NCI-H69 (cell line): ENCODE measurements at regions not wholly inside any gene's neighbourhood (a gene's known extent, or its start where the extent isn't known, plus 50 kb on each side); places are given as distances from the start of the nearest gene placed in this dataset.
"Not testable (repeated sequence)": the region's sequence is repeated elsewhere in the genome, so short reads cannot be mapped to it uniquely, and the experiment has no call there.

Experiments used
- DNase-seq: peaks from one replicate; lab custom pipeline; 2025; lab: John Stamatoyannopoulos, UW

DNA sequence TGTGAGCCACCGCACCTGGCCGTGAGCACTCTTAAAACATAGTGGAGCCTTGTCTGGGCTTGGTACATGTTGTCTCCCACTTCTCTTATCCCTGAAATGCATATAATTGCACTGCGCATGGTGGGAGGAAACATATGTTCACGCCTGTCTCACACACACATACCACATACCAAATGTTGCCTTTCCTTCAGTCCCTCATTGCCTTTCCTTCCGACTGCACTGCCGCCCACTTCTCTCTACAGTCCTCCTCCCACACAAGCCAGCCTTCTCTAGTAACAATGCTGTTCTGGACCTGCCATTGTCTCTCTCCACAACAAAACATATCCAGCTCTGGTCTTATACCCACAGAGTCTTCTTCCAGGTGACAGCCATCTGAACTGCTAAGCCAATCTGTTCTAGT is 88.3 kb upstream of the PTHLH start:
- no peak for DNase-seq

DNA sequence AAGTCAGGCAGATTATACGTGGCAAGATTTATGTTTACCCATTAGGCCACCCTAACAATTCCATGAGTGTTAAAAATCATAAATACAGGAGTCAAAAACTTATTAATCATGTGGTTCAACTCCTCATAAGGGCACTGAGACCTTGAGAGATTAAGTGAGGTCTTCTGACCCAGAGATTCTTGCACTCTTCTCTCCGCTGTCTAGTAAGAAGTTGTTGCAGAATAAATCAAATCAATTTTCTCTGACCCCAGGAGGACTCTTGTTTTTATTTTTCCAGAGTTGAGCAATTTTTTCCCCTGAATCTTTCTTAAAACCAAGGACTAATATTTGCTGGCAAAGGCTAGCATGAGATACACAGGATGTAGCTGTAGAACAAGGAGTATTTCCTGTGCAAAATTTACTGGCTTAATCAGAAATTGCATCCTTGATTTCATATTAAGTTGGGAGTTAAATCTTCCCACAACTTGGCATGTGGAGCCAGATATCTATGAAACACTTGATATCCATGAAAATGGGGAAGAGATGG is 90.9 kb upstream of the PTHLH start:
- DNase-seq, result no peak

DNA sequence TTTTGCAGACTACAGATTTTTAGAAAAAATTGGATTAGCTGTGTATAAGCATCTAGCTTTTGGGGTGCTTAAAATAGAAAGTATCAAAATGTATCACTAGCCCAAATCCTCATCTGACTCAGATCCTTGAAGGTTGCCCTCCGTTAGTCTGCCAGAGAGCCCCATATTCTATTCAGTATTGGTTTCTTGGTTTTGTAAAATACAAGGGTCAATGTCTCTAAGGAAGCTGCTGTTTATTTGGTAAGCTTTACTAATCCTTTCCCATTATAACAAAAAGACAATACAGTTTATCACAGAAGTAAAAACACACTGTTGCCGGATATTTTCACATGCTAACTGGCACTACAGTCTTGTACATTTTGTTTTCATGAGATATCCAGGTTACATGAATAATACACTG is 92.8 kb upstream of the PTHLH start:
- no peak for DNase-seq

DNA sequence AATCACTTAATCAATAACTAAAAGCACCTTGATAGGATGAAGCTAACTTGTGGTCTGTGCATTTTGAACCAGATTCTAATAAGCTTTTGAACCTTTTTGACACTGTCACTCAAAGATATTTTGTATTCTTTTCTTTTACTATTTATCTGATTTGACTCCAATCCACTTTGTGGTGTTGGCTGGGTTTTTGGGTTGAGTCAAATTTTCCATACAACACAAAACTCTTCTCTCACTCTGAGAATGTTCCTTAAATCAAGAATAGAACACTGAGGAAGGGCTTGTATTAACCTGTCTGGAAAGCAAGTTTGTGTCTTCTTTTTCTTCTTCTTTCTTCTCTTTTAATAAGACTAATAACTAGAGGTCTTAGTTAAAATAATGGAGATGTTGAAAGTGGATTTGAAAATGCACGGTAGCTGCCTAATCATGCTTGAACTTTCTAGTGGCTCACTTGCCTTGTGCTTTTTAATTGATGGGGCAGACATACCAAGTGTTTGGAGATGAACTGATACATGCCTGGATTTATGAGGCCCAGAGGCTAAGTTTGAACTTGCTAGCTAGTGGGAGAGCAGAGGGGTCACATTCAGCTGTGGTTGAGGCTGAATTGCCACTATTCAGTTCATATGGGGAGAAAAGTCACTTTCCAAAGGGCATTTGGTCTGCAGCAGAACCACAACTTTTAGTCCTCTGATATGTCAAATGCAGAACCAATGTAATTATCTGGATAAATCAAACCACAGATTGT is 93.5 kb upstream of the PTHLH start:
- DNase-seq, result no peak

DNA sequence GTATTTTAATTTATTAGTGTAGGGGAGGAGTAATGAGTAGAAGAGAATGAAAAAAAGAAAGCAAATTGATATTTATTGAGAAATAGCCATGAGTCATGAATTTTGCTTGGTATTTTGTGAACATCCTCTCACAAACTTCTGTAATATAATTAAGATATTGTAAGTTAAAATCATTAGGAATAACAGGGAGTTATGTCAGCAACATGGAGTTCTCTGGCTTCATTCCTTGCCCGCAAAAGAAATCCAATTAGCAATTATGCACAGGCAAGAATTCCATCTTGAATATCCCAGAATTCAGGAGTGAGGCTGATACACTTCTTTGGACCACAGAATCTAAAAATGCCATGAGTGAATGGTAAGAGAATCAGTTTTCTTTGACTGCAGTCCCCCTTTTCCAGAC is 94.3 kb upstream of the PTHLH start:
- no peak for DNase-seq

DNA sequence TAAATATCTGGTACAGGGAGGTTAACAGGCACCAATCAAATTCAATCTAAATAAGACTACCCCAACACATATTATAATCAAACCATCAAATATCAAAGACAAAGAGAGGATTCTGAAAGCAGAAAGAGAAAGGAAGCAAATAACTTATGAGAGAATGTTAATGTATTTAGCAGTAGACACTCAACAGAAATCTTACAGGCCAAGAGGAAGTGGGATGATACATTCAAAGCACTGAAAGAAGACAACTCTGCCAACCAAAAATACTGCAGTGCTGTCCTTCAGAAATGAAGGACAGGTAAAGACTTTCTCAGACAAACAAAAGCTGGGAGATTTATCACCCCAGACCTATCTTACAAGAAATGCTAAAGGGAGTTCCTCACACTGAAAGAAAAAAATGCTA is 95.9 kb upstream of the PTHLH start:
- no peak for DNase-seq

DNA sequence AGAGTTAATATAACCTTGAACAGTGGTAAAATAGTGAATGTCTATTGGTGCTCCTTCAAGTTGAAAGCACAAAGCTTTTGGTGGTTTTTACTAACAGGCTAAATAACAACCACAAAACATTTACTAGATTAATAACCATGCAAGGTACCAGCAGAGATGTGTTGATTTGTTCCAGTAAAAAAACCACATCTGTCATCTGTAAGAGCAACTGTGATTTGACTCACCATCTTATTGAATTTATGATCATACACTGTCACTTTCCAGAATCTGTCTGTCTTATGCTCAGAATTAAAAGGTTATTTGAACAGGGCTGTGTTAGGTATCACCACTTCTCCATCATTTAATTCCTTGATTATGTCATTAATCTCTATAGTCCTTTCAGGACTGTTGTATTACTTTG is 107.0 kb upstream of the PTHLH start:
- no peak for DNase-seq

DNA sequence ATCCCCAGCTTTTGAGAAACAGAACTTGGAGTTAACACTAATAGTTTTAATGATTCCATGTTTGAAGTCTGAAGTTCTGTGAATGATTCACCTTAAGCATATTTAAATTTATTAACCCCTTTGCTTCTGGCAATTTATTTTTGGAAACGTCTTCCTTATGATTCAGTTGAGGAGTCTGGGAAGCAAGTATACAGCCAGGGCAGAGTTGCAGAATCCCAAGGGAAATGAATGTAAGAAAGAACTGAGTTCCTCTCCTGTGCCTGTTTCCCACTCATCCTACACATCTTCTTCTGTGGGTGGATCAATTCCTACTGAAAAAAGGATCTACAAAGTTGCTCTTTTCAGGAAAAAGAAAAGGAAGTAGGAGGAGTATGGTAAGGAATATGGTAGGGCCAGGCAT is 108.2 kb upstream of the CCDC91 start:
- DNase-seq, result no peak

DNA sequence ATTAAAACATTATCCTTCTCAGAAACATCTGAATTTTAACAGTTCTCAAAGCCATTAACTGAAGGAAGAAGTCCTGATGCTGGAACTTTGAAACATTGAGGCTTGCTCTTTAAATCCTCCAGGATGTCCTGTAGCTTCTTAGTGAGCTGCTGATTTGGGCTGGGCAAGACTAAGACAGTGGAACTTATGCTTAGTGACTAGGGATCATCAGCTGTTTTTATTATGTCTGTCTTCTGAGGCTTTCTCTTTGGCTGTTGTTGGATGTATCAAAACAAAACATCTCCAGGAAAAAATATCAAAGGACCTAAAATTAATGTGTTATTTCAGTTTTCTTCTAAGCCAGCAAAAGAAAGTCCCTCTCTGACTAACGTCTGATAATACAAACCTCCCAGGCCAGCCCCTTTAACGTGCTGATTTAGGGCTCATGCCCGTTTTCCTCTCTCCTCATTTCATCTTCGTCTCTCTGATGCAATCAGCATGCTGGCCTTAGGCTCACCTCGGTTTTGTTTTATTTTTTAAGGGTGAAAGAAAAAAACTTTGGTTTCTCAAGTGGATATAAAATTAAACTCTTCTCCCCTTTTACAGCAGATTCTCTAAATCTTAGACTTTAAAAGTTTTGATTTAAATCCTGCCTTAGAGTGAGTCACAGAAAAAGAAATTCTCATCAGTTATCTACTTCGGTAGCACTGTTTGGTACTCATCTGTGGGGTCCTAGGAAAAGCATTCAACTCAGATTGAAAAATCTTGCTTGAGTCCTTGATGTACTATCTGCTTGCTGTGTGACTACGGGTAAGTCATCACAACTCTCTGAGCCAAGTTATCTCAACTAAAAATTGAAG is 106.2 kb upstream of the CCDC91 start:
- no peak for DNase-seq

DNA sequence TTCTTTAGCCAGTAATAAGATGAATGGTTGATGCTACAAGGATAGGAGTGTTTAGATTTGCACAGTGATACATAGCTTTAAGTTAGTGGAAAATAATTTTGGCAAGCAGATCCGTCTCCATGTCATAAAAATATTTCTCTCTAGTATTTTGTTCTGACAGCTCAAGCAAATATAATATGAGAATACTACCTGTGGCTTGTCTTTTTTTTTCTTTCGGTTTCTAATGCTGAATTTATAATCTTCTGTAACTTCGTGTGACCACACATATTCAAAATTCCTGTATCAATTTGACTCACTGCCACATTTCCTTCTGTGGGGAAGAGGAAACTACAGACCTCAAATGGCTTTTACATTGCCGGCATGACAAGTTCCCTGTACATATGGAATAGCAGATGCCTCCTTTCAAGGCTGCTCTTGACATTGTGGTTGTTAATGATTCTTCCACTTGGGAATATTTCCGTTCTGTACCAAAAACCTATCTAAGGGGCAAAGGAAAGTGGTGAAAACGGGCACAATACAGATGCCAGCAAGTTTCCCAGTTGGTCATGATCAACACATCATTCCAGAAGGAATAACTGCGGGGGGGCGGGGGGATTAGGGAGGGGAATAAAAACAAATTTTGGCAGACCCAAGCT is 103.6 kb upstream of the CCDC91 start:
- DNase-seq, result no peak

DNA sequence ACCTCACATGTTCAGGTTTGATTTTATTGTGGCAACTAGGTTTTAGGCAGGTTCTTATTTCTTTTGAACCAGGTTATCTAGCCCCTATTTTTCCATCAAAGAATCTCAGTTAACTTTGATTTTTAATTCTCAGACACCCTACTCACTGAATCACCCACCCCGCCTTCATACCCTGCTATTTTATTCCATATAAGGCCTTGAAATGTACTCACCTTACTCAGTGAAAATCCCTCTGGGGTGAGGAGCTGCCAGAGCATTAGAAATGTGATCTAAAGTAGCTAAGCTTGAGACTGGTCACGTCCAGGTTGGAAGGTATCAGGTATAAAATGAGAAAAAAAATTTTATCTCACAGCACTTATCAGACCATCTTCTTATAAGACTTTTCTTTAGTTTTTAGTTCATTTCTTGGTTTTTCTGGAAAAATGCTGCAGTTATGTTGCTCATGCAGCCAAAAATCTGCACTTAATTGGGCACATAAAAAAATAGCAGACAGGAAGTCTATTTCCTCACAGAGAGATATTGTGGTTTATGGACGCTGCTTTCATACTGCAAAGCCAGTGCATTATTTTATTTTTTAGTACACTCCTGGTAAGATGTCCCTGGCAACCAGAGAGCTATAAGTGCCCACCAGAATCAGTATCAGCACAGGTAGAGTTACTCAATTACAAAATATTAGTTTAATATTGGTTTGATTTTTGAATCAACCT is 101.5 kb upstream of the CCDC91 start:
- no peak for DNase-seq

DNA sequence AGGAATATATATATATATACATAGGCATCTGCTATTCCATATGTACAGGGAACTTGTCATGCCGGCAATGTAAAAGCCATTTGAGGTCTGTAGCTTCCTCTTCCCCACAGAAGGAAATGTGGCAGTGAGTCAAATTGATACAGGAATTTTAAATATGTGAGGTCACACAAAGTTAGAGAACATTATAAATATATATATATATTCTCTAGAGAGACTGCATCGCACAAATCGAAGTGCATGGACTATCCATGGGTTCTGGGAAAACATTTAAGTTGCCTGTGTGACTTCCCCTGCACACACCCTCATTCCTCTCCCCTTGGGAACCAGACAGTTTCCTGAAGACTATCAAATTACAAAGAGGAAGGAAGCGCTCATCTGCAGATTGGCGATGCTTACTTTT is 100.9 kb upstream of the CCDC91 start:
- DNase-seq, result peak; percentile 11

DNA sequence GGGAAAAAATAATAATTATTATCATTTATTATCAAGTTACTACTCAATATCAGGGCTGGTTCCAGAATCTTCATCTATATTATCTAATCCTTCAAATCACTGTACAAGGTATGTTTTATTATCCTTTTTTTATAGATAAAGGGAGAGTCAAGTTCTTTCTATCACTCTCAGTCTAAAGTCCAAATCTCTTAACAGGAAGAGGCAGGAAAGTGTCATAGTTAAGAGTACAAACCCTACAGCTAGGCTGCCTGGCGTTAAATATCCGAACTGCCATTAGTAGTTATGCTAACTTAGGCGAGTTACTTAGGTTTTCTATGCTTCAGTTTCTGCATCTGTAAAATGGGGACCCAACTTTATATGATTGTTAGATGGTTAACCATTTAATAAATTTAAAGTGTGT is 99.4 kb upstream of the CCDC91 start:
- no peak for DNase-seq

DNA sequence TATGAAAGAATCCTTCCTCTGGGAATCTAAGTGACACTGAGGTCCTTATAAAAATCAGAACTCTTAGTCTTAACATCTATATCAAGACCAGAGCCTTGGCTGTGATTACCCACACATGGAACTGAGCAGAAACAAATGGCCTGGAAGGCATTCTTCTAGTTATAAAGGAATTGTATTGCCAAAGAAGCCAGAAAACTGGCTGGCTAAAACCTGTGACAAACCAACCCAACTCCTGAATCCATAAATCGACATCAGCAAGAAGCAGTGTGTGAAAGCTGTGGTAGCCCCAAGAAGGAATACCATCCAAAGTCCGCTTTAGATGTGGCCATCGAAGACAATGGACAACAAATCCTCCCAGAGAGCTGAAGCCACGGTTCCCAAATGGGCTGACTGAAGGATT is 97.9 kb upstream of the CCDC91 start:
- no peak for DNase-seq

DNA sequence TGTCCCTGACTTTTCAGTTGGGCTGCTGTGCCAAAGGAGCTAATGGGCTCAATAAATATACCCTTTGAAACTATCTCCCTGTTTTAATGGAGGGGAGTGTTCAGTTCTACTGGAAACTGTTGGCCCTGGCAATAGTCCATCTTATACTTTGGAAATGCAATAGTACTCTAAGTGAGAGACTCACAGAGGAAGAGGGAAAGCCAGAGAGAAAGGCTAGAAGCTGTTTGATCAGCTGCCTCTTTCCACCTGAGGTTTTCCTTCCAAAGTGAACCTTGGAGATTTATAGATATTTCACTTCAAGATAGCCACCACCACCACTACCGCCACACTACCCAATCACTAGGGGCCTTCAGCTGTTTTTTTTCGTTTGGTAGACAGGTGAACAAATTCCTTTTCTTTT is 93.6 kb upstream of the CCDC91 start:
- DNase-seq, result peak; percentile 2

DNA sequence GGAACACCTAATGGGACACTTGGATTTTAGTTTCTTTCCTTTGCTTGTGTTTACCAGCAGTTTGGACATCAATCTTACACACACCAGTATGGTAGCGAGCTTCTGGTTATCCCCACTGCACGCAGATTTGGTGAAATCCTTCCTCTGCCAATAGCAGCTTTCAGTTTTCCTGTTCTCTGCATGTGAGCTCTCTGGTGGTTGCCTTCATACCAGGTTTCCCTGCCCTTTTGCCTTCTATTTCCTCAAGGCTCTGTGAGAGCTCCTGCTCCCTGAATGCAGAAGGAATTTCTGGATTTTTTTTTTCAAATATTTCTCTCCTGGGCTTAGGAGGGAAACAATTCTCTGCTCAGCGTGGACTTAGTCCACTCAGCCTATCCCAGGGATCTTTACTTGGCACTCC is 93.0 kb upstream of the CCDC91 start:
- no peak for DNase-seq

DNA sequence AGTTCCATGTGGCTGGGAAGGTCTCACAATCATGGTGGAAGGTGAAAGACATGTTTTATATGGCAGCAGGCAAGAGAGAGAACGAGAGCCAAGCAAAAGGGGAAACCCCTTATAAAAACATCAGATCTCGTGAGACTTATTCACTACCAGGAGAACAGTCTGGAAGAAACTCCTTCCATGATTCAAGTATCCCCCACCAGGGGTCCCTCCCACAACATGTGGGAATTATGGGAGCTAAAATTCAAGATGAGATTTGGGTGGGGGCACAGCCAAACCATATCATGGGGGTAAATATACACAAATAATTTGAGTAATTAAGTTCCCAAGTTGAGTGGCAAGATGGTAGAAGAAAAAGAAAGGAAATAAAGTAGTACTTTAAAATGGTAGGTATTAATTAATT is 91.0 kb upstream of the CCDC91 start:
- not testable (repeated sequence) for DNase-seq

DNA sequence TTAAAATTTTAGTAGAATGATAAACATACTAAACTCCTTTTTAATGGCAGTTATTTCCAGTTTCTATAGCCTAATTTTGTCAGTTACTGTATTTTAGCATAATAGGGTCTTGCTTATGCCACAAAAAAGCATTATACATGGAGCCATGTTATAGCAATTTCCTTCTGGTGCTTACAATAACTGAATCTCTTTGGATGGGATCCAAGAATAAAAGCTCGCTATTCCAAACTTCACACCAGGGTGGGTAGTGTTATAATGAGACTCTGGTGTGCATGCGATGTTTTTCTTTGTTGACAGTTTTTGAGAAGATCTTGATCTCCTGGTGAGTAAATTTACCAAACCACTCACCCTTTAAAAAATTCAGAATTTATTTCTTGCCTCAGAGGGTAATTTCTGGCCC is 90.4 kb upstream of the CCDC91 start:
- peak; percentile 0 for DNase-seq

DNA sequence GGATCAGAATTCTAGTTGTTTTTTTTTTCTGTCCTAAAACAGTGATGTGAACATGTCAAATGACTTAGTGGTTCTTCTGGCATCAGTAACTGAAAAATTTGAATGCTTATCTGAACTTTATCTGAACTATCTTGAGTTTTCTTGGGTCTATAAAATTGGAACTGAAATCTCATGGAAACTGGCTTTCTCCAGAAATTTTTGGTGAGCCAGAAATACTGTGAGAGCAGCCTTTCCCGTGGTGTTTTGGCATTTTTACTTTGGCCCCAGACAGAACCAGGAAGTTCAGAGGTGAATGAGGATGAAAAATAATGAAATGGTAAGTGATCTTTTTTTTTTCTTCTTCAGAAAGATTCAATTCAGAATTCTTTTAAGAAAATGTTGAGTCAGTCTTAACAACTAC is 89.5 kb upstream of the CCDC91 start:
- DNase-seq, result no peak

DNA sequence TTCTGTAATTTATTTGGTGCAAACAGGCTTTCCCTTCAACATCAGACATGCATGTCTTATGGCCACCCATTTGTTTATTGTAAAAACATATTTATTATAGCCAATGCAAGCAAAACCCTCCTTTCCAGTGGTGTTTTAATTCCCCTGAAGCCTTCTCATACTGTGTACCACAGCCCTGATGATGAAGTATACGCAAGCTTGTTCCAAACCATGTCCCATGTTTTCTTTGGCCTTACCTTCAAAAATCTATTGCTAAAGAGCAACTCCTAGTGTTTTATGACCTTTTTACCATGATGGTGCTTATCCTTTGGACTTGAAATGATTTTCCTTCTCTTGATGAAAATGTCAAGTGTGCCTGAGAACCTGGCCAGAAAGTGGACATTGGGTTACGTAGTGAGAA is 85.9 kb upstream of the CCDC91 start:
- DNase-seq, result no peak

DNA sequence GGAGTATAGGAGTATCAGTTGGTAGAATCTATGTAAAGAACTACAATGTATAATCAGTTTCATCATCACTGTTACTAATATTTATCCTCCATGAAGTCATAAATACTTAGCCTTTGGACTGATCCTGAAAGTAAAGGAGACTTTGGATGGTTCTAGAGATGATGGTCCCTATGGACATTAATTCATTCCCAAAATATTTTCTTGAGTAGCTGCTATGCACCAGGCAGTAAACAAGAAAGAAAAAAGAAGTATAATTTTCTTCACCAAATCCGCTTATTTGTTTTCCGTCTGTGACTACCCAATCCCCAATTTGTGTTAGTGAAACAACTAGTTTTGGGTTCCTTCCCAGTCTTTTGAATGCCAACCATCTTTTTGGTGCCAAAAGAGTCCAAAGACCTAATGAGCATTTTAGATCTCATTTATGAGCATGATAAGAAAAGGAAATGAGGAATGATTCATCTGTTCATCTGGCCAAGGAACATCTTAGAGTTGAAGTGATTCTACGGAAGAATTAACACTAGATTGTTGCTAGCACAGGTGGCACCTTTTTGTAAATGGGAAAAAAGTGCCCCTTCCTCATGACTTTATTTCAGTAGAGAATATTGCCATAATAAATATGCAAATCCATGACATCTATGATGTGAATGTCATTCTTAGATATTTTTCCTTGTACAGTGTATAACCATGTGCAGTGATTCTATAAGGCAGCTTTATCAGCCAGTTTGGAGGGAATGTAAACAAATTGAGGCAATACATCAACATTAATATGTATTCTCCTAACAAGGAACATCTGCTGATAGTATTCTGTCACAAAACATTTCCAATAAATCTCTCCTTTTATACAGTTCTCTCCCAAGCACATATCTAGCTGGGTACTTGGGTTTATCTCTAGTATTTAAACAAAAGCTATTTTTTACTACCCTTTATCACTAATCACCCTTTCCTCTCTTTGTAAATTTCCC is 85.1 kb upstream of the CCDC91 start:
- no peak for DNase-seq
